CD4-positive, CD25-positive, alpha-beta regulatory T cell (primary cell): ENCODE measurements at regions not wholly inside any gene's neighbourhood (a gene's known extent, or its start where the extent isn't known, plus 50 kb on each side); places are given as distances from the start of the nearest gene placed in this dataset.

Source experiments
- ATAC-seq, 2 donors: fragments of 150-1000 bp; cut with Tn5 transposase; one replicate each; pipeline ENCODE4 v1.10.0; 2021; ENCODE audit warnings: low read depth in 2 of 2, moderate number of reproducible peaks in 2 of 2, moderate library complexity in 1 of 2
- DNase-seq, 3 donors: peaks; one replicate each; pipeline versions ENCODE4 v3.0.0 to v3.0.0-alpha.2; 2012 to 2022; ENCODE audit warnings: mixed read lengths in 1 of 3
- H3K27ac ChIP-seq: one replicate; pipeline ENCODE4 v1.7.0; 2013; ENCODE audit warnings: mild to moderate bottlenecking, low read length; ENCODE audit not compliant: insufficient read depth, poor library complexity, severe bottlenecking
- H3K27me3 ChIP-seq: one replicate; pipeline ENCODE4 v1.7.0; 2013; ENCODE audit warnings: low read length; ENCODE audit not compliant: control insufficient read depth, insufficient read depth
- H3K36me3 ChIP-seq: one replicate; pipeline ENCODE4 v1.7.0; 2013; ENCODE audit warnings: mild to moderate bottlenecking, low read length, moderate library complexity; ENCODE audit not compliant: control insufficient read depth, insufficient read depth
- H3K4me1 ChIP-seq: 2 replicates; pipeline ENCODE4 v1.7.0; 2013; ENCODE audit warnings: mild to moderate bottlenecking, low read length; ENCODE audit not compliant: insufficient read depth, control insufficient read depth, poor library complexity, severe bottlenecking
- H3K4me3 ChIP-seq: one replicate; pipeline ENCODE4 v1.7.0; 2013; ENCODE audit warnings: low read depth, mild to moderate bottlenecking, low read length, moderate library complexity
- H3K9me3 ChIP-seq, 2 experiments: 1 replicate in 1 of 2; 2 replicates in 1 of 2; pipeline ENCODE4 v1.7.0; 2013; ENCODE audit warnings: low read length in 2 of 2, mild to moderate bottlenecking in 1 of 2, moderate library complexity in 1 of 2; ENCODE audit not compliant: control insufficient read depth in 2 of 2
- H3K27ac Mint-ChIP-seq, 3 donors: one replicate each; pipeline ENCODE4 v1.8.0; 2020 to 2022; ENCODE audit warnings: mild to moderate bottlenecking in 3 of 3, mixed read lengths in 3 of 3, moderate library complexity in 2 of 3
- H3K27me3 Mint-ChIP-seq: one replicate; pipeline ENCODE4 v1.8.0; 2022; ENCODE audit warnings: mild to moderate bottlenecking, mixed read lengths
- H3K36me3 Mint-ChIP-seq: one replicate; pipeline ENCODE4 v1.8.0; 2020; ENCODE audit warnings: mixed read lengths
- H3K4me1 Mint-ChIP-seq, 4 donors: one replicate each; pipeline ENCODE4 v1.8.0; 2020 to 2022; ENCODE audit warnings: mixed read lengths in 4 of 4, mild to moderate bottlenecking in 1 of 4
- H3K4me3 Mint-ChIP-seq, 4 donors: one replicate each; pipeline ENCODE4 v1.8.0; 2020 to 2022; ENCODE audit warnings: mild to moderate bottlenecking in 4 of 4, mixed read lengths in 4 of 4, moderate library complexity in 3 of 4
- H3K9me3 Mint-ChIP-seq, 7 donors: one replicate each; pipeline ENCODE4 v1.8.0; 2020 to 2022; ENCODE audit warnings: mixed read lengths in 7 of 7, mild to moderate bottlenecking in 3 of 7, moderate library complexity in 2 of 7

- H3K27ac ChIP-seq: no peak overlapping the region
- no peak overlapping the region for H3K27ac Mint-ChIP-seq
- no peaks in the 10 kb centered on the region for H3K9me3 ChIP-seq
- H3K9me3 Mint-ChIP-seq: peaks cover 0 to 2% (median 0%) of the 10 kb centered on the region in 7 donors
- H3K27me3 Mint-ChIP-seq: no peaks in the 10 kb centered on the region
- no peaks in the 10 kb centered on the region for H3K4me1 Mint-ChIP-seq
- no peak overlapping the region for H3K4me3 ChIP-seq
- no peak overlapping the region for H3K4me3 Mint-ChIP-seq
- no peaks in the 10 kb centered on the region for H3K36me3 Mint-ChIP-seq
- no peaks in the 10 kb centered on the region for H3K36me3 ChIP-seq
- DNase-seq (no peak), ATAC-seq (no peak)
- no peaks in the 10 kb centered on the region for H3K27me3 ChIP-seq
- peaks cover 4% of the 10 kb centered on the region for H3K4me1 ChIP-seq
These were observed 82.9 kb upstream of the ZNF469 start for GRCh38 chr16:88299751-88300462.

DNA sequence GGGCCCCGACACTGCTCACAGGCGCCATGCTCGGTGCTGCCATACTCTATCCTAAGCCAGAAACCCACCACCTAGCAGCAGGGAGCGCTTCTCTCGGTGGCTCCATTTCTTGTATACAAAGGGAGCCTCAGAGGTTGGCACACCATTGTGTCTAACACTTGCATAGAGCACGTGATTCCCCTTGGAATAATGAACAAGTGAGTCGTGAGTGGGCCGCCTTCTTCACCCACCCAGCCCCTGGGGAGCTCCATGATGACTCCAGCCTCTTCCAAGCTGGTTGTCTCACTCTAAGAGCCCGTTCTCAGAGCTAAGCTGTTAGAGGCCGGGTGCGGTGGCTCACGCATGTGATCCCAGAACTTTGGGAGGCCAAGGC, 82.3 kb upstream of the ZNF469 start:
- no peak for DNase-seq
- no peaks in the 10 kb centered on the region for H3K9me3 ChIP-seq
- no peak overlapping the region for H3K4me3 ChIP-seq
- H3K4me1 Mint-ChIP-seq: no peaks in the 10 kb centered on the region
- H3K36me3 Mint-ChIP-seq: no peaks in the 10 kb centered on the region
- no peaks in the 10 kb centered on the region for H3K27me3 ChIP-seq
- no peak overlapping the region for H3K4me3 Mint-ChIP-seq
- no peak overlapping the region for H3K27ac ChIP-seq
- no peaks in the 10 kb centered on the region for H3K27me3 Mint-ChIP-seq
- ATAC-seq: no peak
- H3K36me3 ChIP-seq: no peaks in the 10 kb centered on the region
- H3K27ac Mint-ChIP-seq: no peak overlapping the region
- H3K9me3 Mint-ChIP-seq: peaks cover 0 to 2% (median 0%) of the 10 kb centered on the region in 7 donors
- peaks cover 4% of the 10 kb centered on the region for H3K4me1 ChIP-seq

DNA sequence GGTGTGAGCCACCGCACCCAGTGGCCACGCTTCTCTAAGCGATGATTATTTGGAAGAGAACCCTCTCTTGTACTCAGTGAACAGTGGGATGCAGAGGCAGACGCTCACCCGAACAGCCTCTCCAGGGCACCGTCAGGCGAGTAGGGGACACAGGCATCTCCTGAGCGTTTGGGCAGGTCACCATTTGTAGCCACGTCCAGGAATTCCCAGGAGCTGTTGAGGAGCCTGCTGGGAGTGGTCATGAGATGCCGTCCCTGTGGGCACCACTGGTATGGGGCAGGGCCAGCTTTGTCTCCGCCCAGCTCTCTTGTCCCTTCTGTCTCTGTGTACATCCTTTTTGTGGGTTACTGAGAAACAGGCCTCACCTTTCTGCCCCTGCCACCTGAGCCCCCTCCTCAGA, 81.3 kb upstream of the ZNF469 start:
- no peaks in the 10 kb centered on the region for H3K27me3 ChIP-seq
- H3K27ac ChIP-seq: no peak overlapping the region
- H3K9me3 ChIP-seq: no peaks in the 10 kb centered on the region
- Mint-ChIP-seq H3K27ac (no peak overlapping the region), H3K36me3 (no peaks in the 10 kb centered on the region), H3K27me3 (no peaks in the 10 kb centered on the region), H3K4me3 (no peak overlapping the region), H3K9me3 (peaks cover 0 to 3% (median 1%) of the 10 kb centered on the region in 7 donors), H3K4me1 (no peaks in the 10 kb centered on the region)
- ATAC-seq (no peak), DNase-seq (no peak)
- no peak overlapping the region for H3K4me3 ChIP-seq
- H3K4me1 ChIP-seq: peaks cover 4% of the 10 kb centered on the region
- no peaks in the 10 kb centered on the region for H3K36me3 ChIP-seq

DNA sequence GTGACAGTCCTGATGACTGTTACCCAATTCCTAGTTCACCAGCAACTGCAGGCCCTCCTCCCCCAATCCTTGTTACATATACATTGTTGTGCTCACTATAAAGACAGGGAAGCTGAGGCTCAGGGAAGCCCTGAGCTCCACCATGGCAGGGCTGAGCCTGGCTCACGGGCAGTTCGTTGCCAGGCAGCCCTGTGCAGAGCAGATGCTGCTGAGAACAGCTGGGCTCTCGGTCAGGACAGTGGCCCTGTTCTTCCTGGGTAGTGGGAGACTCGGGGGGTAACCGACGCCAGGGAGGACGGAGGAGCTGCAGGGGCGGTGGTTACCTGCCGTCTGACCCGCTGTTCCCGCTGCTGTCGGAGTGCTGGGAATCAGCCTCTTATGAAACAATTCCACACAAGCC, 80.9 kb upstream of the ZNF469 start:
- no peak overlapping the region for H3K4me3 Mint-ChIP-seq
- H3K27ac Mint-ChIP-seq: no peak overlapping the region
- H3K4me1 Mint-ChIP-seq: no peaks in the 10 kb centered on the region
- Histone ChIP-seq H3K27ac (no peak overlapping the region), H3K4me1 (peaks cover 4% of the 10 kb centered on the region), H3K4me3 (no peak overlapping the region), H3K36me3 (no peaks in the 10 kb centered on the region), H3K27me3 (no peaks in the 10 kb centered on the region), H3K9me3 (no peaks in the 10 kb centered on the region)
- H3K27me3 Mint-ChIP-seq: peaks cover under 1% of the 10 kb centered on the region
- no peaks in the 10 kb centered on the region for H3K36me3 Mint-ChIP-seq
- H3K9me3 Mint-ChIP-seq: peaks cover 0 to 3% (median 1%) of the 10 kb centered on the region in 7 donors
- ATAC-seq (no peak), DNase-seq (no peak)

GRCh38 chr16:88302666-88303065, 80.1 kb upstream of the ZNF469 start:
- H3K4me3 Mint-ChIP-seq: no peak overlapping the region
- H3K27ac ChIP-seq: no peak overlapping the region
- H3K4me1 Mint-ChIP-seq: no peaks in the 10 kb centered on the region
- H3K27me3 ChIP-seq: peaks cover 2% of the 10 kb centered on the region
- peaks cover 7% of the 10 kb centered on the region for H3K27me3 Mint-ChIP-seq
- ATAC-seq (no peak), DNase-seq (no peak)
- H3K27ac Mint-ChIP-seq: no peak overlapping the region
- no peaks in the 10 kb centered on the region for H3K36me3 Mint-ChIP-seq
- peaks cover 4% of the 10 kb centered on the region for H3K4me1 ChIP-seq
- no peaks in the 10 kb centered on the region for H3K36me3 ChIP-seq
- no peaks in the 10 kb centered on the region for H3K9me3 ChIP-seq
- no peak overlapping the region for H3K4me3 ChIP-seq
- H3K9me3 Mint-ChIP-seq: peaks cover 0 to 3% (median 1%) of the 10 kb centered on the region in 7 donors

DNA sequence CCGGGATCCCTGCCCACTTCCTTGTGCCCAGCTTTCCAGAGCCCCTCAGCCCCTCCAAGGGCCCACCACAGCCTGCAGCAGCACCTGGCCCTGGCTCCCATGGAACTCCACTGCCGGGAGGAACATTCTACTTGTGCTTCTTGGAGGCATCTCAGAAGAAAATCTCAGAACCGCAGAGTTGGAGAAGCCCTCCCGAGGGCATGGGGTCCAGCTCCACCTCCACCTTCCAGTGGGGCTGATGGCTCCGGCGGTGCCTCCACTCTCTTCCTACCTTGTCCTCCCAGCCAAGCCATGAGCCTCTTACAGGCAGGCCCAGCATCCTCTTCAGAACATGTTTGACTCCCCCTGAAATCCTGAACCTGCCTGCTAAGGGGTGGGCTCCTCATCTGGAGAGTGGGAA, 79.4 kb upstream of the ZNF469 start:
- H3K9me3 ChIP-seq: no peaks in the 10 kb centered on the region
- no peak overlapping the region for H3K4me3 ChIP-seq
- Mint-ChIP-seq H3K4me1 (no peaks in the 10 kb centered on the region), H3K27ac (no peak overlapping the region), H3K4me3 (no peak overlapping the region), H3K27me3 (peaks cover 7% of the 10 kb centered on the region), H3K36me3 (no peaks in the 10 kb centered on the region), H3K9me3 (peaks cover 0 to 4% (median 1%) of the 10 kb centered on the region in 7 donors)
- no peak for ATAC-seq
- no peaks in the 10 kb centered on the region for H3K36me3 ChIP-seq
- peaks cover 4% of the 10 kb centered on the region for H3K4me1 ChIP-seq
- no peak overlapping the region for H3K27ac ChIP-seq
- peaks cover 2% of the 10 kb centered on the region for H3K27me3 ChIP-seq
- DNase-seq: no peak

DNA sequence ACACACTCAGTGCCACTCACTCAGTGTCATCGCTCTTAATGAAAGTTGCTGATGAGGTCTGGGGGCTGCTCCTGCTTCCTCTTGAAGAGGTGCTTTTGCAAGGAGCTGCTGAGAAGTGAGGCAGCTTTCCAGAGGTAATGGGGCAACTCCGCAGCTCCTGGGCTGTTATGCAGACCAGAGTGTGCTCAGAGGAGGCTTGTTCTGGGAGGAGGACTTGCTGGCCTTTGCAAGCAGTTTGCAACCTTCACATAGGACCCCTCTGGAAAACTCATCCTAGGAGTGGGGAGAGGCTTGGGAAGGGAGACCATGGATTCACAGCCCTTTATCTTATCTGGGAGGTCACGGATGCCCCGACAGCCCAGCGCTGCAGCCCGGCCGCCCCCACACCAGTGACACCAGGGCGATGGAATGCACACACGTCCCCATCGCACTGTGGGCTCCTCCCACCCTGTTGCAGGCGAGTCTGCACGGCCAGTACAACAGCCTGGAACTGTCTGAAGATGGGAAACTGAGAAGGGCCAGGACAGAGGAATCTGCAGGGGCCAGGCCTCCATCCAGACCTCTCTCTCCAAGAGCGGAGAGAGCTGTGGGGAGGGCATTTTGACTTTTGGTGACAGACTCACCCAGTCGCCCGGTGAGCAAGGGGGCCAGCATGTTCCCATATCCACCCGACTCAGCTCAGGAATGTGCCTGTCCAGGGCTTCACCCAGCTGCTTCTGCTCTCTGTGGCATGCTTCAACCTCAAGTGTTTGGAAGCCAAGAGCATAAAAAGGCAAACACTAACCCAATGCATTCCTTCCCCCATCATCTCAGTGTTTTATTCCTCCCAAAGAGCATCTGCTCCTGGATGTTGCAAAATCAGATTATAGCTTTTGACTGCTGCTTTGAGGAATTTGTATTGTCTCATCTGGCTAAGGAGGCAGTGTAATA, 78.6 kb upstream of the ZNF469 start:
- peaks cover 2% of the 10 kb centered on the region for H3K27me3 ChIP-seq
- H3K4me3 ChIP-seq: no peak overlapping the region
- H3K27ac ChIP-seq: no peak overlapping the region
- H3K9me3 Mint-ChIP-seq: peaks cover 0 to 6% (median 1%) of the 10 kb centered on the region in 7 donors
- H3K4me1 ChIP-seq: peaks cover 2% of the 10 kb centered on the region
- H3K4me3 Mint-ChIP-seq: no peak overlapping the region
- no peaks in the 10 kb centered on the region for H3K4me1 Mint-ChIP-seq
- no peaks in the 10 kb centered on the region for H3K9me3 ChIP-seq
- DNase-seq (no peak), ATAC-seq (no peak)
- no peaks in the 10 kb centered on the region for H3K36me3 Mint-ChIP-seq
- H3K27me3 Mint-ChIP-seq: peaks cover 7% of the 10 kb centered on the region
- no peaks in the 10 kb centered on the region for H3K36me3 ChIP-seq
- no peak overlapping the region for H3K27ac Mint-ChIP-seq
